IMR-90 (cell line): ENCODE measurements at regions not wholly inside any gene's neighbourhood (a gene's known extent, or its start where the extent isn't known, plus 50 kb on each side); places are given as distances from the start of the nearest gene placed in this dataset.

Source experiments
- BHLHE40 ChIP-seq: fragments of 150-350 bp; IDR thresholded peaks from 2 replicates; pipeline ENCODE4 v1.6.1; 2016; ENCODE audit warnings: mild to moderate bottlenecking, low read depth, low read length
- CEBPB ChIP-seq: IDR thresholded peaks from 2 replicates; pipeline ENCODE4 v1.6.1; 2012; ENCODE audit warnings: low read depth, low read length, improper control_type of control experiment
- CTCF ChIP-seq: conservative IDR thresholded peaks from 2 replicates; pipeline ENCODE4 v1.5.1; 2012; ENCODE audit warnings: mild to moderate bottlenecking, low read depth, low read length, improper control_type of control experiment
- ELK1 ChIP-seq: fragments of 150-350 bp; IDR thresholded peaks from 2 replicates; pipeline ENCODE4 v1.6.1; 2016; ENCODE audit warnings: low read depth, mild to moderate bottlenecking, low read length, moderate library complexity, borderline replicate concordance
- FOS ChIP-seq: fragments of 150-350 bp; IDR thresholded peaks from 2 replicates; pipeline ENCODE4 v1.6.1; 2016; ENCODE audit warnings: low read depth, low read length
- MAZ ChIP-seq: IDR thresholded peaks from 2 replicates; pipeline ENCODE4 v1.6.1; 2012; ENCODE audit warnings: low read depth, mild to moderate bottlenecking, low read length, improper control_type of control experiment, moderate library complexity, borderline replicate concordance
- MXI1 ChIP-seq: IDR thresholded peaks from 2 replicates; pipeline ENCODE4 v1.6.1; 2012; ENCODE audit warnings: low read depth, mild to moderate bottlenecking, low read length, moderate library complexity, borderline replicate concordance
- NFE2L2 ChIP-seq: fragments of 150-350 bp; IDR thresholded peaks from 2 replicates; pipeline ENCODE4 v1.6.1; 2016; ENCODE audit warnings: low read depth, mild to moderate bottlenecking, low read length
- POLR2A ChIP-seq: IDR thresholded peaks from 2 replicates; pipeline ENCODE4 v1.6.1; 2012; ENCODE audit warnings: mild to moderate bottlenecking, low read depth, low read length
- RAD21 ChIP-seq: IDR thresholded peaks from 2 replicates; pipeline ENCODE4 v1.6.1; 2012; ENCODE audit warnings: low read length, improper control_type of control experiment
- RCOR1 ChIP-seq: IDR thresholded peaks from 2 replicates; pipeline ENCODE4 v1.6.1; 2012; ENCODE audit warnings: mild to moderate bottlenecking, low read length, improper control_type of control experiment; ENCODE audit not compliant: insufficient replicate concordance
- SMC3 ChIP-seq: fragments of 150-350 bp; IDR thresholded peaks from 2 replicates; pipeline ENCODE4 v1.6.1; 2016; ENCODE audit warnings: low read depth, mild to moderate bottlenecking, antibody characterized with exemption, low read length, moderate library complexity
- TF ChIP-seq, protein P1 (sequence below): fragments of 150-350 bp; IDR thresholded peaks from 2 replicates; pipeline ENCODE4 v1.6.1; 2017; ENCODE audit warnings: mild to moderate bottlenecking, antibody characterized with exemption, low read length, low read depth

DNA sequence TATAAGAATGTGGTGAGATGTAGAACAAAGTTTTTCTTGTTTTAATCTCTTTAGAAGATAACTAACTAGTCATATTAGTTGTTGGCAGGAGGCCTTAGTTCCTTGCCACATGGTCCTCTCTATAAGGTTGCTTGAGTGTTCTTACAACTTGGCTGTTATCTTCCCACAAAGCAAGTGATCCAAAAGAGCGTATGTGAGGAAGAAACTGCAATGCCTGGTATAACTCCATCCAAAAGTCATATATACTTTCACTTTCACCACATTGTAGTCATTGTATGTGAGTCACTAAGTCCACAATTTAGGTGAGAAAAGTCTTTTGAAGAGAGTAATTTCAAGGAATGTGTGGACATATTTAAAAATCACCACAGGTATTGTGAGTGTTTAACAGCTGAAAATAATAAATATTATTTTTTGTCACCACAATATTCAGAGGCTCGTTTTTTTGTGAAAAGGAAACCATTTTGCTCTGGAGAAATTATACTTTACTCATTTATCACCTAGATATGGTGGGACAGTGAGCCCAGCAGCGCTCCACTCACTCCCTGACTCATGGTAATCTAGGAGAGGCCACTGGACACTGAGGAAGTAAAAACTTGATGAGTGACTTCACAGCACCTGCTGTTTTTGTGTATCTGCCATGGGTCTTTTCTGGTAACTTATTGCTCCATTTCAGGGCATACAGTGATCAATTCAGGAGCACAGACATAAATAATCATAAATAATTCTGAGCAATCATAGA lies 369.4 kb upstream of the NDST3 start:
- TF ChIP-seq CTCF (no peak), FOS (no peak), POLR2A (no peak), RCOR1 (no peak), RAD21 (no peak), NFE2L2 (no peak), BHLHE40 (no peak), CEBPB (no peak), MAZ (no peak), SMC3 (no peak), MXI1 (no peak), ELK1 (no peak)
- TF ChIP-seq, protein P1, sequence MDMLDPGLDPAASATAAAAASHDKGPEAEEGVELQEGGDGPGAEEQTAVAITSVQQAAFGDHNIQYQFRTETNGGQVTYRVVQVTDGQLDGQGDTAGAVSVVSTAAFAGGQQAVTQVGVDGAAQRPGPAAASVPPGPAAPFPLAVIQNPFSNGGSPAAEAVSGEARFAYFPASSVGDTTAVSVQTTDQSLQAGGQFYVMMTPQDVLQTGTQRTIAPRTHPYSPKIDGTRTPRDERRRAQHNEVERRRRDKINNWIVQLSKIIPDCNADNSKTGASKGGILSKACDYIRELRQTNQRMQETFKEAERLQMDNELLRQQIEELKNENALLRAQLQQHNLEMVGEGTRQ, result no peak
